ENCODE measurements at regions not wholly inside any gene's neighbourhood (a gene's known extent, or its start where the extent isn't known, plus 50 kb on each side); places are given as distances from the start of the nearest gene placed in this dataset.

DNA sequence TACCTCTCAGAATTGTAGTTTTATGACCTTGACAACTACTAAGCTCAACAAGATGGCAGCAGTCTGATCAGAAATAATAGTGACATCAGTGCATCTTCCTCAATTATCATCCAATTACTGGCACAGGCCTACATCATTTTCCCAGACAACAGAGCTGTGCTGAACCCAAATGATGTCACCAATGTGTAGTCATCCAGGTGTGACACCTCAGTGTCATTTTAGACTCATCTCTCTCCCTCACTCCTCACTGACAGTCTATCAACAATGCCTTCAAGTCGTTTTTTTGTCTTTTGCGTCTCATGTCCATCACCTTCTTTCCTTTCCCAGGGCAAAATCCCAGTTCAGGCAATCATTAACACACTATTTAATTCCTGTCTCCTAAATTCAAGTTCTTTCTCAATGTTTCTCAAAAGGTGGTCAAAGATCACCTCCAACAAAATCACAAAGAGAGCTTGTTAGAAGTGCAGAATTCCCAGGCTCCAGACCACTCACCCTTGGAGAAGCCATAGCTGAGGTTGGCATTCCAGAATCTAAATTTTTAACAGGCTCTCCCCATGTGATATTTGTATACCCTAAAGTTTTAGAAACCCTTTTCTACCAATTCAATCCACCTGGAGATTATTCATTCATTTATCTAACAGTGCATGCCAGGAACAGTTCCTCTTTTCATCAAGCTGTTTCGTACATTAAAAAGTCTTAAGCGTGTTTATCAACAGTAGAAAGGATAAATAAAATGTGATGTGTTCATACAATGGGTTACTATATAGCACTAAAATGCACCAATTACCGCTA, 125.3 kb upstream of the KLF7 start:
- DNase-seq: no peak

DNA sequence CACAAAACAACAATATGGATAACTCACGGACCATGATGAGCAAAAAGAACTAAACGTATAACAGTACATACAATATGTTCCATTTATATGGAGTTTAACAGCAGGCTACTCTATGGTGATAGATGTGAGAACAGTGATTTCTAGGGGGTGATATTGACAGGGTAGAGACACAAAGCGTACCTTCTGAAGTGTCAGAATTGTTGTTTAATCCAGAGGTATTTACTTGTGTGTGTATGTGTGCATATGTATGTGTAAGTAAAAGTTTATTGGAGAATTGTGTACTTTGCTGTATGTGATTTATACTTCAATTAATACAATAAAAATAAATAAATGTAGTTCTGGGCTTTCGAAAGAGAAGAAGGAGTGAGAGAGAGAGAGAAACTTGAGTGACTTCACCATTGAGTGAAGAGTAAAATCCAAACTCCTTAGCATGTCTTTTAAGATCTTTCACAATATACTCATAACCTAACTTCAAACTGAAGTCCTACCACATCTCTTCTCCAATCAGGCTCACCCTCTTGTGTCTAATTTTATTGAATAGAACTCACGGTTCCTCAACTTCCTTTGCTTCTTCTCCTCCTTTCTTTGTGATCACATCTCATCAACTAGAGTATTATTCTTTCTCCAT, 126.0 kb upstream of the KLF7 start:
- no peak for DNase-seq

DNA sequence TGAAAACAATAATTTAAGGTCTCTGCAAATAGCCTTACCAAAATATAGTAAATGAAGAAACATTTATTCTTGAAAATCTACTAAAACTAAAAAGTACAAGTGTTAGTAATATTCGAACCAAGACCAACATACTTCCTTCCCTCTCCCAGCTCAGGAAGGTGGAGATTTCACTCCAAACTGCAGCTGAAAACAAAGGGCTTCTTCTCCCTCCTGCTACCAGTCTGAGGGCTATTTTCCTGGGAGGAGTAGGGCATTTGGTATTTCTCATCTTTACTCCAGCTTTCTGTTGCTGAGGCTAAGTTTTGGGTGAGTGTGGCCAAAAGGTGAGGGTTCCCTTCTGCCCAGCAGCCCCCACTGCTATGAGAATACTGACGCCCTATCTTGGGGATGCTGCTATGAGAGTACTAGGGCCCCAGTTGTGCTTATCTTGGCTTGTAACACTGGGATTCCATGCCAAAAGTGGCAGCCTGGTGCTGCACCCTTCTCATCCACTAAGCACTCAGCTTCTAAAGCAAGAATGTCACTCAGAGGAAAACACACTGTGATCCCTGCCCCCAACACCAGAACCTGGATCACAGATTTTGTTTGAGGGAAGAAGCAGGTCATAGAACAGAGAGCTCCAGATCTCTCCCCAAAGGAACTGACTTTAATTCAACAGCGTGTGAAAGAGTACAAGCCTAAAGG, 130.7 kb upstream of the KLF7 start:
- DNase-seq: no peak

DNA sequence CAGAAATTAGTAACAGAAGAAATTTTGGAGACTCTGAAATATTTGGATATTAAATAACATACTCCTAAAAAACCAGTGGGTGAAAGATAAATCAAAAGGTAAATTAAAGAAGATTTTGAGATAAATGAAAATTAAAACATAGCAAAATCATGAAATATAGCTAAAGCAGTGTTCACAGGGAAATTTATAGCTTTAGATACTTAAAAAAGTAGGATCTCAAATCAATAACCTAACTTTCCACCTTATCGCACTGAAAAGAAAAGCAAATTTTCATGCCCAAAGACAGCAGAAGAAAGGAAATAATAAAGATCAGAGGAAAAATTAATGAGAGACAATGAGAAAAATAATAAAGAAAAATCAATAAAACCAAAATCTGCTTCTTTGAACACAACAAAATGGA, 135.1 kb upstream of the KLF7 start:
- DNase-seq: no peak

DNA sequence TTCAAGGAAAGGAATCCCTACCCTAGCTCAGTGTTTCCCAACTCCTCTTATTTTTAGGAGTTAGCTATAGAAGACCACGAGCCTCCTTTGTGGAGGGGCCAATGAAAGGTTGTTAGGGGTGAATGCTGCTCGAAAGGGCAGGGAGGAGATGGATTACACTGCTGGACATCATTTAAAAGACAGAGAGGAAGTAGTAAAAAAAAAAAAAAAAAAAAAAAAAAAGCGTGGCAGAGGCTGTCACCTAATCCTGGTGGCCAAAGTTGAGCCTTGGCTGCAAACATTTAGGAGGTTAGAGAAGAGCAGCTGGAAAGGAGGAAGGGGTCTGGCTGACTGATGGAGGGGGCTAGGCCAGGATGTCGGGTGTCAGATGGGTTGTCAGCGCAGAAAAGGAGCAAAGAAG, 139.0 kb upstream of the KLF7 start:
- no peak for DNase-seq

DNA sequence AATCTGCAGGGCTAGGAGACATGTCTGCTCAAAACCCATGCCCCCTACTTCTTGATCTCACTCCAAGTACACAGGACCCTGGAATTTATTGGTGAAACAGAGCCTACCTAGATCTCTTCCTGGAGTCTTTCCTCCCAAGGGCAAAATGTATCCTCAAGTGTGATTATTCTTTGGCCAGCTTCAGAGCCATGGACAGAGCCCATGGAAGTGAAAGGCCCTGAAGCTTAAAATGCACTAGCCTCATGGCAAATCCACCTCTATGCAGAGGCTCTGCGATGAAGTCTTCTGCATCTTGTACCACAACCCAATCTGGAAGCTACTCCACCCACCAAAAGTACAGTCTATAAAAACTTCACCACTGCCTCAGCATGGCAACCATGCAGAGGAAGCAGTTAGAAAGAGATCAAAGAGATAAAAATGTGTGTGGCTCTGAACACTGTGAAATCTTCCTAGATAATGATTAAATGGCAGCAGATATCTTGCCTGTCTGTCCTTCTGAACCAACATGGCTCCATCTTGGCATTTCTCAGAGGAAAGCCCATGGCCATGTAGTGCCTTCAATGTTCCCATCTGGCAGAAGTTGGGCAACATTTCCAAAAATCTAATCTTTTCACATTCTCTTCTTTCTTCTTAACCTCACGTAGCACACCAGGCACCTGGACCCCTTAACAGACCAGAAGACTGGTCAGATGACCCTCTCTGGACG, 142.9 kb upstream of the KLF7 start:
- DNase-seq: no peak

DNA sequence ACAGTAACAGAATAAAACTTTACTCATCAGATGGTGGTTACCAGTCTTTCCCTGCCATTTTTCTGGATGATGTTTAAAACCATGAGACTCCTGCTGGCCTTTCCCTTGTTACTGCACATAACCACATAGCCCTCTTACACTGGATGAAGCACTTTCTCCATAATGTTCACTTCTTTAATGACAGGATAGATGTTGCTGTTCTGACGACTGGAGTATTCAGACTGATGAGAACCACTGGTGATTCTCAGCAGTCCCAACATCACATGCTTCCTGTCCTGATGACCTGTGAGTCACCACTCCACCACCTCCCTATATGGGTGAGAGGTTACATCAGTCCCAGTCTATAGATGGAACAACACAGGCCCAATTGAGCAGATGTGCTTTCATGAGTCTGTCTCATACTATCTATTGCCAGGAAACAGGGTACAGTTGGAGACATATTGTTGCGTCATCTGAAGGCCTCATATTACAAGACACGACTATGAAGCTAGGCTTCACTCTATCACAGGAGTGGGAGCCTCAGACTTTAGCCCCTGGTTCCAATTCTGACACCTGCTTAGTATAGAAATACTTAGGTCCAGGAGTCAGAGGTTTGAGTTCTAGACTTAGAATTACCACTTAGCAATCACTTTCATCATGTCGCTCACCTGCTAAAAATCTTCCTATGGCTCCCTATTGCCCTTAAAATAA, 145.7 kb upstream of the KLF7 start:
- no peak for DNase-seq

DNA sequence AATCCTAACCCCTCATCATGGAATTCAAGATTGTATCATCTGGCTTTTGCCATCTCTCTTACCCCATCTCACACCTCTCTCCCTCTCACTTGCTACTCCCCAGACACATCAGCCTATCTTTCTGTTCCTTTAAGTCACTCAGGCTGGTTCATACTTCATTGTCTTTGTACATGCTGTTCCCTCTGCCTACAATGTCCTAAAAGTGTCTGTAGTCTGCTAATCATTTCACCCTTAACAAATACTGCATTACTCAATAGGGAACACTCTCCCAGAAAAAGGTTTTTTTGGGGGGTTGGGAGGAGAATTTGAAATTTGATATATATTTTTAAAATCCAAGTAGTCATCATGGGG, 146.2 kb upstream of the KLF7 start:
- DNase-seq: no peak

DNA sequence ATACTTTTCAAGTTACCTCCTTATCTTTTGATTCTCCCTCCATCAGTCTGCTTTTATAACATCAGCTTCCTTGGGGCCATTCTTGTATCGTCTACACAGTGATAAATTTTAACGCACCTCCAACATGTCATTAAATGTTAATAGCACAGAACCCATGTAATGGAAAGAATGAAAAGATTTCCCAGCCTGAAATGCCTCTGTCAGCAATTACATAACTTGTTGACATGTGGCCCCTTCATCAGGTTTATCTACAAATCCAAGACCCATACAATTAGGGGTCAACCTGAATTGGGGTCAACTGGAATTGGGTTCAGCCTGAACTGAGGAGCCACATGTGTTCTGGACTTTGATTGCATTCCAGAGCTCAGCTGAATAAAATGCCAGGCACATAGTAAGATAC, 148.2 kb upstream of the KLF7 start:
- no peak for DNase-seq

DNA sequence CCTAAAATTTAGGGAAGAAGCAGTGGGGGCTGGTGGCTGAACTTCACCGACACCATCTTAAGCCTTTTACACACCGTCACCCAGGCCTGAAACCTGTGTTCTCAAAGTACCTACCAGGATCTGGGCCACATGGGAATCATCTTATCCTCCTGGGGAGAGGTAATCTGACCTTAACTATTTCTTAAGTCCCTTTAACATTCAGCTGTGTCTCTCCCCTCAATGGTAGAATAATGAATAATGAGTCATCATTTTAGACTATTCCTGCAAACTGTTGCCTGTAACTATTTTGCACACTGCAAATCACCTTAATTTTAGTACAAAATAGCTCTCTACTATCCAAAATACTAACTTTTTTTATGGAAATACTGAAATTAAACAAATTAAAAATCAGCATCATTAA, 149.4 kb upstream of the KLF7 start:
- no peak for DNase-seq

DNA sequence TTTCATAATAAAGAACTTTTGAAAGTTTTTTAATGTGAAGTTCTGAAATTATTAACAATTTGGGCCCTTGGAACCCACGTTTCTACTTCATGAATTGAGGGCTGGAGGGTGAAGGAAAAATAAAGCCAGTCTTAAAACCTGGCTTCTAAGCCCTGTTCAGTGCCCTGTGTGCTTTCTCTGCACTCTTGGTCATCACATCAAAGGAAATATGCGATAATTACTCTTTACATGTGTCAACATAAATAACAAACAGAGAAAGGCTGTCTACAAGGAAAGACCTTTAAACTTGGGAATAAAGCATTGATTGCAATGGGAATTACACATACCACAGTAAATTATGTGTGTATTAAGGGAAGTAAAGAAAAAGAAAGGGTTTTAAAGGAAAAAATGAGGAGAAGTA, 150.7 kb upstream of the KLF7 start:
- DNase-seq: no peak

DNA sequence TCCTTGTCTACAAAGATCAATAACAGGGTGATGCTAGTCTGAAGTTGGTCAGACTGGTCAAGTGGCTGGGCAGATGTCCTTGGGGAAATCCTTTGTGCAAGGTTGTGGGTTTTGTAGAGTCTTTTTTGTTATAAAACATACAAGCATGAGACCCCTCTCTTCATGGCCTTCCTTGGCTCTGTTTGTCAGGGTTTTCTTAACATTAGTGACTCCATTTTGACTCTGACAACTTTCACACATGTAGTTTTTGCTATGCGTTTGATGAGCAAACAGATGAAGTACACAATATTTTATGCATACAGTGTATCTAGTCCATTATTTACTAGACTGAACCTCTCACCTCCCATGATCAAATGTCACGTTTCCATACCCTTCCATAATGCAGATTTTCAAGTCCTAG, 151.2 kb upstream of the KLF7 start:
- no peak for DNase-seq

DNA sequence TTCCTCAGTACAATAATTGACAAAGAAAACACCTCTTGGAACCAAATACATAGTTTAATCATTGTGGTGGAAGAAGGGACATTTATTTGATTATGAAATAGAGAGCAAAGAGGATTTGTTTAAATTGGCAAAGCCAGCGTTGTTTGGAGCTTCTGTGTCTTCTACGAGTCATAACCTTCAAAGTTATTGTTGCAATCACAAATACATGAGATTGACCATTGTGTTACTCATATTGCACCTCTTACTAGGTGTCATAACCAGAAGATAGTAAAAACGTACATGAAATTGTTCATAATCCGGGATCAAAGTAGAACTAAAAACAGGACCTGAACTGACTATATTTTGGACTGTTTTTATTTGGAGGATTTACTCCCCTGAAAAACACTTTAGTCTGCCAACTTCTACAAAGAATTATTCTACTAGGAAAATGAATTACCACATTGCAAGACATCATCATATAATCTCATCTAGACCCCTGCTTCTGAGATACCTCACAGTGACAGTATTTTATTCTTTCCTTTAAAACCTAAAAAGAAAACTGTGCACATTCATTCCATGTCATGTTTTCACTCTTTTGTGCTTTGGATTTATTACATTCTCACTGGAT, 151.7 kb upstream of the KLF7 start:
- DNase-seq: no peak

DNA sequence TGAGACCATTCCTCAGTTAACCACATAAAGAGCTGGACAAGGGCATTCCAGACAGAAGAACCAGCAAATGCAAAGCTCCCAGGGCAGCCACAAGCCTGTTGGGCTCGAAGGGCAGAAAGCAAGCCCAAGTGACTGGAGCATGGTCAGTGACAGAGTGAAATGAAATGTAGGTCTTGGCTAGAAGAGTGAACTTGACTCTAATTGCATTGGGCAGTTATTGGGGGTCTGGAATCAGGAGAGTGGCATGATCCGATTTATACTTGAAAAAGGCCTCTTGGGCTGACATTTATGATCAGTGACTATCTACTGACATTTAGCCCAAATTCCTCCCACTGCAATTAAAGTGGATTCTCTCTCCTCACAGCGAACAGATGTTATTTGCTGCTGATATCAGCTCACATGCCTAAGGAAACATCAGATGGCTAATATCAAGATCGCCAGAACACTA, 152.5 kb upstream of the KLF7 start:
- no peak for DNase-seq

DNA sequence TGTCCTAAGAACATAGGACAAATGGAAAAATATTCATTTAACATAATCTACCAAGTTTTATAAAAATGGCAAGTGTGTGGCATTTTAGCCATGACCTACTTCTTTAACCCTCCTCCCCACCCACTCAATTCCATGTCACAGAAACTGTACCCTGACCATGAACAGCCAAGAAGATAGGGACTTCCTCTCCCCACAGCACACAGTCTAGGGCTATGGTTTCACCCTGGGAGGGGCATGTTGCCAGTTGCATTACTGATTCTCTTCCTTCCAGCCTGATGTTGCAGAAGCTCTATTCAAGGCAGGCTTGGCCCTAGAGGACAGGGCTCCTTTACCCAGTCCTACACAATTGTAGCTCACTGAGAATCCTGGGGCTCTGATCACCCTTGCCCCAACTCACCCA, 153.6 kb upstream of the KLF7 start:
- DNase-seq: no peak

DNA sequence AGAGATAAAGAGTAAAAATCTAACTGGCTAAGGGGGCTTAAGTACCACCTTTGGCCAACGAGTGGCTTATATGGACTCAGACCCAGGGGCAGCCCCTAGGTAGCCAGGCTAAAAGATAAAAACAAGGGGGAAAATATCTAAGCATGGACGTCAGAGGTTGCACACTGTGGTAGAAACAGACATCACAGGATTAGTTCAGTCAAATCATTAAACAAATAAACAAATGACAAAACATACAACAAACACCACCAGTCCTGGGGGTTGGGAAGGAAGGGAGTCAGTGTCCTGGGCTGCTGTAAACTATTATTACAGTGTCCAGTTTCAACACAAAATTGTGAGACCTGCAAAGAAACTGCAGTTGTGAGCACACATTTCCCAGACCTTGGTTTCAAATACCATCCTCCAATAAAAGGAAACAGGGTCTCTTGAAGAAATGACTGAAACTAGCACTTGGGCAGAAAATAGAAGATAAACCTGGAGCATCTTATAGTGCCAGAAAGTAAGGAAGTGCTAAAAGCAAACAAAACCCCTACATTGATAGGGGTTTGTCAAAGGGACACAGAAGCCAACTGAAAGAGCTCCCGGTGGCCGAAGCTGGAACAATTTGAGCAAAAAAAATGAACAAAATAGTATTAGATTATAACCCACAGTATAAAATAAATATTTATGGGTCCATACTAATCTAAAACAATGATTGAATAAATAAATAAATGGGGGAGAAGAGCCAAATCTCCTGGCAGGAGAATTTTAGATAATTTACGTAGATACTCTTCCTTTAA, 154.8 kb upstream of the KLF7 start:
- no peak for DNase-seq

DNA sequence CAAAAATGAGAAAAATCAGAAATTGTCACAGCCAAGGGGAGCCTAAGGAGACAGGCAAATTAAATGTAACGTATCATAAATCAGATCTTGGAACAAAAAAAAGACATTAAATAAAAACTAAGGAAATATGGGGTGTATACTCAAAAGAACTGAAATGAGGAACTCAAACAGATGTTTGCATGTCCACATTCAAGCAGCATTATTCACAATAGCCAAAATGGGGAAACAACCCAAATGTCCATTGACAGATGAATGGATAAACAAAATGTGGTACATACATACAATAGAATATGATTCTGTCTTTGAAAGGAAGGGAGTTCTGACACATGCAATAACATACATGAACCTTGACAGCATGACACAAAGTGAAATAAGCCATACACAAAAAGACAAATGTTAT, 155.8 kb upstream of the KLF7 start:
- no peak for DNase-seq

DNA sequence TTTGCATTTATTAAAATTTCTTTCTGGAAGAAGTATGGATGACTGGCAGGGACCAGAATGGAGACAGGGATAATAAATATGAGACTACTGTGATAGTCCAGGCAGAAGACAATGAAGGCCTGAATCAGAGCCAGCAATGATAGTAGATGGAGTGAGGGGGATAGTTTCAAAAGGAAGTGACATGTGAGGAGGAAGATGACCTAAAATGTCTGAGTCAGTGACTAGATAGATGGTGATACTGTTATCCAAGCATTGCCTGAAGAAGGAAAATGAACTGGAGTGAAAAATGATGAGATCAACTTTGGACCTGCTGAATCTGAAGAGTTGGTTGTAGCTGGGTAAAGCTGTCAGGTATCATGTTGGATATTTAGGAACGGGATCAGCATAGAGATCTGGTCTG, 158.3 kb upstream of the KLF7 start:
- no peak for DNase-seq

DNA sequence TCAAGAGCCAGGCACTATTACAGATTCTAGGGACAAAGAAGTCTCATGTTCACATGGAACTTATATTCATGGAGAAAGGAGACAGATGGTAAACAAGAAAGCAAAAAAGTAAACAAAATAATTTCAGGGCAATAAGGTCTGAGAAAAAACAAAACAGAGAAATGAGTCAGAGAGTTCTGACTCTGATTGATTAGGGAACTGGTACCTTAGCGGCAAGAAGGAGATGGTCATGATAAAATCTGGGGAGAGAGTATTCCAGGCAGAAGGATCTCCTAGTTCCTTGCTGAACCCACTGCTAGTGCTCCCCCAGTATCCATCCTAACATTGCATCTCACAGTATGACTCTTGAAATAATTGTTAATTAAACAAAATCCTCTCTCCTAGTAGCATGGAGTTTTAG, 161.8 kb upstream of the KLF7 start:
- DNase-seq: no peak

DNA sequence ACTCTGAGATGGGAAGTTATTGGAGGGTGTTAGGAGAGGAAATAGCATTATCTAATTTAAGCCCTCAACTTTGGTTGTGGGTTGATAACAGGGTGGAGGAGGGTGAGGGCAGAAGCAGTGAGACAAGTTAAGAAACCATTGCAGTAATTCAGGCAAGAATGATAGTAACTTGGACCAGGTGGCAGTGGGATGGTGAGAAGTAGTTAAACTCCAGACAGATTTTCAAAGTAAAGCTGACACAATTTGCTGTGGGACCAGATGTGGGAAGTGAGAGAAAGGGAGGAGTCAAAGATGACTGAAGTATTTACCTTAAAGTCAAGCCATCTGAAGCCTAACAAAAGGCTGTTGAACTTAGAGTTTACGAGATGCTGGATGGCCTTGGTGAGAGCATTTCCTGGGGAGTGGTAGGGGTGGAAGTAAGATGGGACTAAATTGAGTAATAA, 163.2 kb upstream of the KLF7 start:
- no peak for DNase-seq

DNA sequence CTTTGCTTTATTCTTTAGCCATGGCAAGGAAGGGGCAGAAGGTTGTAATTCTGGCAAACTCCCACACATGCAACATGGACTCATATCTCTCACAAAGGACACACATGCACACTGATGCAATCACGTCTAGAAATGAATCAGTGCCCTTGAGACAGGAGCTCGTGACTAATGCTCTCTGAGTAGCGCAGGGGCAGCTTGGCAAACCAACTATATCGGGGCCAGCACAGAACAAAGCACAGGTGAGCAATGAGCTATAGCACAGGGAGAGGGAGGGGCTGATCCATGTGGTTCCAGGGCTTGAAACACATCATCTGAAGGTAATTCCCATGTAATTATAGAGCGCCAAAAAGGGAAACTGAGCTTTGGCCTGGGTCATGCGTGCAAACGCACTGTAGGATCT, 165.2 kb upstream of the KLF7 start:
- no peak for DNase-seq

DNA sequence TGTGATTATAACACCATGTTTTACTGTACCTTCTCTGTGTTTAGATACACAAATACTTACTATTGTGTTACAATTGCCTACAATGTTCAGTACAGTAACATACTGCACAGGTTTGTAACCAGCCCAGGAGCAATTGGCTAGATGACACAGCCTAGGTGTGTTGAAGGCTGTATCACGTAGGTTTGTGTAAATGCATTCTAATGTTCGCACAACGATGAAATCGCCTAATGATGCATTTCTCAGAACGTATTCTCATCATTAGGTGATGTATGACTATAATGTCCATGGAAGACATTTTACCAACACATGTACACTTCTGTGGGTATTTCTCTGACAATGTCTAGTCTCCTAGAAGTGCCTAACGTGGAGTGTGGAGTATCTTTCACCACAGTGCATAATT, 165.9 kb upstream of the KLF7 start:
- no peak for DNase-seq
